COR-L47 (cell line): ENCODE measurements at regions not wholly inside any gene's neighbourhood (a gene's known extent, or its start where the extent isn't known, plus 50 kb on each side); places are given as distances from the start of the nearest gene placed in this dataset.

Experiments
- DNase-seq: peaks from one replicate; lab custom pipeline; 2025; lab: John Stamatoyannopoulos, UW

DNA sequence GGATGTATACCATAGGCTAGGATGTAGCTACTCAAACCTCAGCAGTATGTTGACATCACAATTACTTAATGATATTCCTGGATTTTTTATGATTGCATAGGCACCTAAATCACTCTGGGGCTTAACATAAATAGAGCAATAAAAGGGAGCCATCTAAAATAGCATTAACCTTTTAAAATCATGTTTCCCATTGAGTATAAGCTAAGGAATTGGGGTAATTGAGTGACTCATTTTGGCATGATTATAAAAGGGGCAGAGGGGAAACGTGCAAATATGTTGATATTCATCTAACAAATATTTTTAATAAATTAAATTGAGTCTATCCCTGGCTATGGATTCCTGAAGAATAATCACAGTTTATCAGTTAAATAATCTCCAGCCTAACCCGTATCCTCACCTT is 74.0 kb upstream of the ADGRF1 start:
- DNase-seq: no peak

DNA sequence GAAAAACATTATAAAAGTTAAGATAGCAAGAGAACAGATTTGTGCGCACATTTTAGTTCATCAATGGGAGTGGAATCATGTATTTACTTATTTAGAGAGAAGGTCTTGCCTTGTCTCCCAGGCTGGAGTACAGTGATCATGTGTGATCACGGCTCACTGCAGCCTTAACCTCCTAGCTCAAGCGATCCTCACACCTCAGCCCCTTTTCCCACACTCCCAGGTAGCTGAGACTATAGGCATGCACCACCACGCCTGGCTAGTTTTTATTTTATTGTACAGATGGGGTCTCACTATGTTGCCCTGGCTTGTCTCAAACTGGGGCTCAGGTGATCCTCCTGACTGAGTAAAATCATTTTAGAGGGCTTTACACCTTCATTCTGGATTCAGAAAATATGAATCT is 72.3 kb upstream of the ADGRF1 start:
- DNase-seq: no peak

DNA sequence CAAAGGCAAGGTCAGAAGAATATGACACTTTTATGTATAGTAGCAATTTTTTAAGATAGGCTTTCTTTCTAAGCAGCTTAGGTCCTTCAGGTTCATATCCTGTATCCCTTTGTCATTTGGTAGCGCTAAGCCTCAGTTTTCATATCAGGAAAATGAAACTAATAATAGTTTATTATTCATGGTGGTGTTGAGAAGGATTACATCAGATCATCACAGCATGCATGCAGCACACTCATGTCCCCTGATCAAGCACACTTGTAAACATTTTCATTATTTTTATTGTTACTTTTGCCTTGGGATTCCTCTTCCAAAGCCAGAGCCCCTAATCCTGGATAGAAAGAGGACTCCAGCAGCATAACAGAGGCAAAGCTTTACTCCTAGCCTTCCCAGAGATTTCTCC is 70.2 kb upstream of the ADGRF1 start:
- no peak for DNase-seq

DNA sequence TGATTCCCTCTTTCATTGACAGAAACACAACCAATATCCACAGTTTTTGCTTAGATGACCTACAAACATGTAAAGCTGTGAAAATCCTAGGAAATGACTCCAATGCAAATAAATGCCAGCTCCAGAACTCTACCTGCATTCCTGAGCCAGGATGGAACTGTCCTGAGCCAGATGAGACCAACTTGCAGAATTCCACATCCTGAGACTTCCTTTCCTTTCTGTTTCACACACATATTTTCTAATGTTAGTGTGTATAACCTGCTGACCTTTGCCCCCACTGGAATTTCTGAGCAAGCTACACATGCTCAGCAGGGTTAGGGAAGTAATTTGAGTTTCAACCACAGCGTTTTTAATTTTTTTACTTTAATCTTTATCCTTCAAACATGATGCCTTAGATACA is 69.6 kb upstream of the ADGRF1 start:
- no peak for DNase-seq

DNA sequence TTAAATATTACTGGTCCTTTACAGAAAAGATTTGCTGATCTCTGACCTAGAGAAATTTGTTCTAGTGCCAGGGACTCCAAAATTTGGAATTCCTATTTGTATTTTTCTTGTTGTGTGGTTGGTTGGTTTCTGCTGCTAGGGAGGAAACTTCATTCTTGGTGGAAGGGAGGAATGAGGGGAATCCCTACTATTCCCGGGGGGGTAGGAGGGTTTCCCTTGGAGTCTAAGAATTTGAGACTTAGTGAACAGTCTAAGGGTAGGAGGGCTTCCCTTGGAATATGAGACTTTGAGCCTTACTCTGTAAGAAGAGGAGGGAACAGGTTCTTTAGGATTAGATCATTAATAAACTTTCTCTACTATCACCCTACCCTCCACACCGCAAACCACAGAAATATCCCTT is 67.1 kb upstream of the ADGRF1 start:
- no peak for DNase-seq

DNA sequence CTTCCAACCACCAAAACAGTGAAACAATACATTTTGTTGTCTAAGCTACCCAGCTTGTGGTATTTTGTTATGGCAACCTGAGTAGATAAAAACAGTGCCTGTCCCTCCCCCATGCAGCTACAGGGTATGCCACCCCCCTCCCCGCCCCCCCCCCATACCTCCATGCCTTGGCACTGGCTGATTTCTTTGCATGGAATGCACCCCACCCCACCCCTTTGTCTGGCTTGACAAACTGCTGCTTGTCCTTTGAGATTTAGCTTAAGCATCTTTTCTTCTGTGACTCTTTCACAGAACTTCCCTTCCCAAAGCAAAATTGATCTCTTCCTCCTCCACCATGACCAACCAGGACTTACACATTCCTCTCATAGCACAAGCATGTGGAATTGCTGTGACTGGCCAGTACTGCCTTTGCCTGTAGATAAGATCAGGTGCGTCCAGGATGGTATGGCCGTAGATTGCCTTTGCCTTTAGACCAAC is 64.6 kb upstream of the ADGRF1 start:
- no peak for DNase-seq

DNA sequence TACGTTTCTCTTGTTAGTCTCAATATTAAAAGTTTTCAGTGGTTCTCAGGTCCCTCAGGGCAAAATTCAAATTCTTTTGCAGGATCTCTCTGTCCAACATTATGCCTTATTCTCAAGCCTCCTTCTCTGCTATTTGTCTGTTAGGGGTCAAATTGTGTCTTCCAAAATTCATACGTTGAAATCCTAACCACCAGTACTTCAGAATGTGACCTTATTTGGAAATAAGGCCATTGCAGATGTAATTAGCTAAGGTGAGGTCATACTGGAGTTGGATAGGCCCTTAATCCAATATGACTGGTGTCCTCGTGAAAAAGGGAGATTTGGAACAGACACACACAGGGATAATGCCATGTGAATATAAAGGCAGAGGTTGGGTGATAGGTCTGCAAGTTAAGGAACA is 64.1 kb upstream of the ADGRF1 start:
- no peak for DNase-seq

DNA sequence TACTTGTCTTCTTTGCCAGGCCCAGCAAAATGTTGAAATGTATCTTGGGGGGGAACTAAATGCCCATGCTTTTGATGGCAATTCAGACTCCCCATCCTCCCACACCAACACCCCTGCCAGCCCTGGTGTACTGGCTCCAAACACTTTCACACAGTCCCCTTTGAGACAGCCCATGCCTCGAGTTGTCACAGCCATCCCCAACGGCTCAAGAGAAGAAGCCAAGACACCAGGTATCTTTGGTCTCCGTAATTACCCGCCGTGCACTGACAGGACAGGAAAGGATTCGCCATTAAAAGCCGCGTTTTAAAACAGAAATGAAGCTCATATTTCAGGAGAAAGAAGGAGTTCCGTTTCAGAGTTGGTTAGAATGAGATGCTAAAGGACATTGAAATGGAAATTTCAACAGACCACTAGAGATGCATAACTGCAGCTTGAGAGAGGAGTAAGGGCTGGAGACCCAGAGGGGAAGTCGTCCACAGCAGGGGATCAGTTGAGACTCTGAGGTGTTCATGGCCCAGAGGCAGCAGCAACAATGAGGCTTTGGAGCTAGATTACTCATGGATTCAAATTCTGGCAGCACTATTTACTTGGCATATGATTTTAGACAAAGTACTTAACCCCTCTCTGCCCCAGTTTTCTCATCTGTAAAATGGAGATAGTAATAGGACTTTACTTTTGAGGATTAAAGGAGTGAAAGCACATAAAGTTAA is 63.5 kb upstream of the ADGRF1 start:
- no peak for DNase-seq

DNA sequence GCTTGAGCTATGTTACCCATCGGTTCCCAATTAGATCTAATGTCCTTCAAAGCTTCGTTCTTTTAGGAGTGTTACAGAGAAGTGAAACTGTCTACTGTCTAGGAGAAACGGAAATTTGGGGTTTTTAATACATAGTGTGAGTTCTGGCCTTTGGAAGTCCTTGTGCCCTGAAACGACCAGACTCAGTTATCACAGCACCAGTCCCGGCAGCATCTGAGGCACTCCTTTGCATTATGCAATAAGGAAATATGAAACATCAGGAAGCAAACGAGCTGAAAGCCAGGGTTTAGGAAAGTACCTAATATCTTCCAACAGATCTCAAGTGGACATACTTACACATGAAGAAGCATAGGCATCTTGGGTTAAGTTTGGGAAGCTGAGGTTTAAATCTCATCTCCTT is 61.8 kb upstream of the ADGRF1 start:
- no peak for DNase-seq

DNA sequence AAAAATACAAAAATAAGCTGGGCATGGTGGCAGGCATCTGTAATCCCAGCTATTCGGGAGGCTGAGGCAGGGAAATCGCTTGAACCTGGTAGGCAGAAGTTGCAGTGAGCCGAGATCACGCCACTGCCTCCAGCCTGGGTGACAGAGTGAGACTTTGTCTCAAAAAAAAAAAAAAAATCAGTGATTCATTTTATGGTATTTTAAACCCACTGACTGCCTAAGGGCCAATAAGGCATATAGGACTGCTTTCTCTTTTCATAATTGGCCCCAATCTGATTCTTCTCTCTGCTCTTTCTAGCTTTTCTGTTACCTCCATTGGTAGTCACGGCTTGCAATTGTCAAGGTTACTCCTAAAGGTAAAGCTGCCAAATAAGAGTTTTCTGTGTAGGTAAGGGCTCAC is 60.2 kb upstream of the ADGRF1 start:
- DNase-seq: no peak

DNA sequence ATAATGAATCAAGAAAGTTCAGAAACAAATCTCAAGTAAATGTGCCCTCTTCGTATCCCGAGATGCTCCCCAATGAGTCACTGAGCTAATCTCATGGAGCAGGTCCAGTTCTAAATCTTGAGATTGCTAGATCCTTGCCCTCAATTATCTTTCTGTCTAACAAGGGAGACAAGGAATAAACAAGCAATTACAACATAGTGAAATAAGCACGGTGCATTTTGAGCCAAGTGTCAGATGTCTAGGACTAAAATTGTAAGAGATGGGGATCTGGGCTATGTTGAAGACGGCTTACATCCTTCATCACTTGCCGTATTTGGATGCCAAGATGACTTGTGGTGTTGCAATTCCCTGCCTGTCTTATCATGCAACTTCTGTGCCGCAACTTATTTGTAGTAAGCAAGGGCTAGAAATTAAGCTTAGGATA is 56.5 kb upstream of the ADGRF1 start:
- no peak for DNase-seq

DNA sequence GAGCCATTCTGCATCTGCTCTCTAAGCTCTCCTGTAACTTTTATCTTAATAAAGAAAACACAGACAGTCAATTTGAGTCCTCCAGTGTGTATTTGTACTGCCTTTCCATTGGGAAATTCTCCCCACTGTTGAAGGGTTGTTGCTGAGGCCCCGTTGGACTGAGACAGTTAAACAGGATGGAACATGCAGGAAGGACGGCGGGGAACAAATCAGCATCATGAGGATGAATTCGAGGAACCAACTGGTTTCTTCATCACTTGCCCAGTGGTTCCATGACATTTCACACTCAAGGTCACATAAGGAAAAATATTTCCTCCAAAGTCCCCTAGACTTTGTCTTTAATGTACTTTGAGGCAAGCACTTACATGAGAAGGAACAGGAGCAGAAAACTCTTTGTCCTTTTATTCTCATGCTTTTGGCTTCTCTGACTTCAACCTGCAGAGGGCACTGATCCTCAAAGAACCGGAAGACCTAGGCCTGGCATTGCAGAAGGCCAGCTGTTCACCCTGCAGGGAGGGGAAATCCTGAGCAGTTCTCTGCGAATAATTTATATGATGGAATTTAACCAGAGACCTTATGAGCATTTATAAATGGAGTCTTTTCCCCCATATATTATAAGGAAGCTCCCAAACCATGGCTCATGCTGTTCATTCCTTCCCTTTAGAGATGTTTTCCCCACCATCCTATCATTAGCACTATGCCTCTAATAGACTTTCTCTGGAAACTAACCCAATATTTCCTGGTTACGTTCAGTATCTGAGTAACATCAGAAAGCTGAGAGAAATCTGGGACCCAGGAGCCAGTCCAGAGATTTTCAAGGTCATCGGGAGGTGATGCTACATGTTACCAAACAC is 55.2 kb upstream of the ADGRF1 start:
- peak; percentile 72 for DNase-seq

DNA sequence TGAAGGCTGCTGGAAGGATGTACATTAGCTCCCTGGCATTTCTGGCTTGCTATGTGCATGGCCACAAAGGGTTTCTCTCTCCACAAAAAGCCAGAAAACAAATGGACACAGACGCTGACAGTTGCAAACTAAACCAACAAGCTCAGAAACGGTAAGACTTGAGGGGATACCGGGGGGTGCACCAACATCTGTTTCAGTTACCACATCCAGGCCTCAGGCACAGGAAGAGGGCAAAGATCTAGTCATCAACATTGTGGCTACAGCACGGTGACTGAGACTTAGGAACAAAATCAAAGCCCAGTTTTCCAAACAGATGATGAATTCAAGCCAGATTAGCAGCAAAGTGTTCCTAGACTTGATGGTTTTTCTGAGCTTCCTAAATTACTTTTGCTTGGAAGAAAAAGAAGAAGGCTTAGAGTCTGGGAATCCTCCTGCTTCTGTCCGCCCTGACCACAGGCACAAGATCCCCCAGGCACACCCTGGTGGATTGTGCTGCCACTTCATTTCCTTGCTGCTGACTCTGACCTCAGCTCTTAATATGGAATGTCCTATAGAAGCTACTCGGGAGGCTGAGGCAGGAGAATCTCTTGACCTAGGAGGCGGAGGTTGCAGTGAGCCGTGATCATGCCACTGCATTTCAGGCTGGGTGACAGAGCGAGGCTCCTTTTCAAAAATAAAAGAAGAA is 54.2 kb upstream of the ADGRF1 start:
- DNase-seq: no peak

DNA sequence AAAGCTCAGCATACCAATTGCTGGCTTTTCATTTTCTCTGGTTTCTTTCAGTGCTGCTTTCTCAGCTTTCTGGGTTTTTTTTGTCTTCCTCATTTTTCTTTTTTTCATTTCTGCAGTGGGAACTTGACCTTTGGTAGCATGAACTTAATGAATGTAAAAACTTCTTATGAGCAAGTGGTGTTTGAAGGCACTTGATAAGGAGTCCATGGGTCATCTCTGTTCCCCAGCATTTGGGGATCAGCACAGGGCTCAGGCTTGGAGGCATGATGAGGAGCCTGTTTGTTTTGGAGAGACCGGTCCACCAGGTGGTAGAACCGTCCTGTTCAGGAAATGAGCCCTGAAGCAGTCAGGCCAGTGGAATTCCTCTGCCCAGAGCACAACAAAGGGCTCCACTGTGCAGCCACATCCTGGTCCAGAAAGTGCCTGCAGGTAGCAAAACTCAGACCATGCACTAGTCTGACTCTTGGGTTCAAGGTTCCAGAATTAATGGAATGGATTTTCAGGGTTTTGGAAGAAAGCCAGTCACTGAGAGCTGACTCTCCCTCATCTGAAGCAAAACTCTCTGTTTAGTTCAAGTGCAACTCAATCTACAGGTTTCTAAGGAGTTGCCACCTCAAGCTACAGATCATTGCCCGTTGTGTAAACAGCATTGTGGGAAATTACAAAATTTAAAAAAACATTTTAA is 52.3 kb upstream of the ADGRF1 start:
- no peak for DNase-seq

DNA sequence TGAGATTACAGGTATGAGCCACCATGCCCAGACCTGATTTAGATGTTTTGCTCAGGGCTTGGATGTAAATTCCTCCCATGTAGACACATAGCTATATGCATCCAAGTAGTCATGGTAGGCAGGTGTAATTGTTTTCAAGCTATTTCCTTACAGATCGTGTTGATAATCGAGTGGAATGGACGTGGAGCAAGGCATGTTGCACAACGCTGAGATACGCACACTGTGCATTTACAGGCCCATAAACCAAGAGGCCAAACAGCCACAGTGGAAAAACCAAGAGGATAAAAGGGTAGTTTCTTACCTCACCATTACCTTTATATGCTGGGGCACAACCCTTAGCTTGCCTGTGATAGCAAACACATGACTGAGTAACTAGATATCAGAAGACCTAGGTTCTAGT is 51.0 kb upstream of the ADGRF1 start:
- no peak for DNase-seq

DNA sequence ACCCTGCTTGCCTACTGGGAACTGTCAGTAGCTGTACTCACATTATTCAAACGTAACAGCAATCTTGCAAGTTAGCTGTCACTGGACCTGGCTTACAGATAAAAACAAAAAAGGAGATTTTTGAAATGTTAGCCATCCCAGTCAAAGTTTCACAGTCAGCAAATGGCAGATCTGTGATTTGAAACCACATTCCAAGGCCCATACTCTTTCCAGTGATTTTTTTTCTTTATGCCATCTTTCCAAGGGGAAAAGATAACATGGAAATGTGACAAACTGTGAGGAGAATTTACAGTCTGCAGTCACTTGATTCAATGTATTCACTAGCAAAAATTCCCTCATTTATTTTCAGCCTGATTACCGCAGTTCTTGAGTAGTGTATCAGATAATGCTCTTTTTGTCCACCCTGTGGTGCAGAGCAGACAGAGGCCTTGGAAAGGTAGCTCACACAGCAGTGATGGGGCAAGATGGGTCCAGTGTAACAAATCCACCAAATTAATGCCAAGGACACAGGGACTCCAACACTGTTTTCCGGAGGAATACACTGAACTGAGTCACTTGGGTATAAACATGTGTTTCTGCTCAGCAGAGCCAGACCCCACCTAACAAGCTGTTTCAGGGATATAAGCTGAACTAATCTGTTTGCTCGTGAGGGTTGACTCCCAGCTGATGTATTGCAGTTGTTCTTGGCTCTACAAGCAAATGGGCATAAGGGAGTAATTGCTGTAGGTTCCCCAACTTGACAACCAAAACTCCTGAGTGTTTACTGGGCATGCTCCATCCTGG is 49.9 kb upstream of the ADGRF1 start:
- no peak for DNase-seq
